GM12864 (cell line): ENCODE measurements at regions not wholly inside any gene's neighbourhood (a gene's known extent, or its start where the extent isn't known, plus 50 kb on each side); places are given as distances from the start of the nearest gene placed in this dataset.
"Not testable (repeated sequence)": the region's sequence is repeated elsewhere in the genome, so short reads cannot be mapped to it uniquely, and the experiment has no call there.

ENCODE experiments used
- DNase-seq: peaks from one replicate; pipeline ENCODE4 v3.0.0-alpha.2; 2011; ENCODE audit warnings: low read depth
- H3K4me3 ChIP-seq: 2 replicates; pipeline ENCODE4 v1.5.1; 2011; ENCODE audit warnings: mild to moderate bottlenecking, low read depth, low read length, control low read depth
- TF ChIP-seq, protein P1 (sequence below): IDR thresholded peaks from 2 replicates; pipeline ENCODE4 v1.5.1; 2011; ENCODE audit warnings: low read depth, mild to moderate bottlenecking, moderate library complexity, low read length, control low read depth, inconsistent platforms; ENCODE audit errors: missing control alignments

DNA sequence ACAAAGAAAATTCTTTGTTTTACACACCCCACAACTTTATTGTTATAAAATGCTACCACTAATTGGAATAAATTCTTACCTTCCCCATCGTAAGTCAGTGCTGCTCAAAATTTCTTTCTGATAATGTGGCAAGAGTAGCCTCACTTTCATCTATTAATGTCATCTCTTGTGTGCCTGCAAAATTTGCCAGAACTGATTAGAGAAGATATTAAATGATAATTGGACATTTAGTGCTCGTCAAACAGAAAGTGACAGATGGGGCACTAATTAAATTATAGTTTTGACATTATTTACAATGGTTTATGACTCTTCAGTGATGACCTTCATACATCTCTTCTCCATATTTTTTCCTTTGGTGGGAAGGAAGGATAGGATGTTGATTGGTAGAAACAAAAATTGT lies 690.9 kb downstream of the NXPH1 start:
- DNase-seq, result no peak
- TF ChIP-seq, protein P1, sequence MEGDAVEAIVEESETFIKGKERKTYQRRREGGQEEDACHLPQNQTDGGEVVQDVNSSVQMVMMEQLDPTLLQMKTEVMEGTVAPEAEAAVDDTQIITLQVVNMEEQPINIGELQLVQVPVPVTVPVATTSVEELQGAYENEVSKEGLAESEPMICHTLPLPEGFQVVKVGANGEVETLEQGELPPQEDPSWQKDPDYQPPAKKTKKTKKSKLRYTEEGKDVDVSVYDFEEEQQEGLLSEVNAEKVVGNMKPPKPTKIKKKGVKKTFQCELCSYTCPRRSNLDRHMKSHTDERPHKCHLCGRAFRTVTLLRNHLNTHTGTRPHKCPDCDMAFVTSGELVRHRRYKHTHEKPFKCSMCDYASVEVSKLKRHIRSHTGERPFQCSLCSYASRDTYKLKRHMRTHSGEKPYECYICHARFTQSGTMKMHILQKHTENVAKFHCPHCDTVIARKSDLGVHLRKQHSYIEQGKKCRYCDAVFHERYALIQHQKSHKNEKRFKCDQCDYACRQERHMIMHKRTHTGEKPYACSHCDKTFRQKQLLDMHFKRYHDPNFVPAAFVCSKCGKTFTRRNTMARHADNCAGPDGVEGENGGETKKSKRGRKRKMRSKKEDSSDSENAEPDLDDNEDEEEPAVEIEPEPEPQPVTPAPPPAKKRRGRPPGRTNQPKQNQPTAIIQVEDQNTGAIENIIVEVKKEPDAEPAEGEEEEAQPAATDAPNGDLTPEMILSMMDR, result no peak
- no peak overlapping the region for H3K4me3 ChIP-seq

DNA sequence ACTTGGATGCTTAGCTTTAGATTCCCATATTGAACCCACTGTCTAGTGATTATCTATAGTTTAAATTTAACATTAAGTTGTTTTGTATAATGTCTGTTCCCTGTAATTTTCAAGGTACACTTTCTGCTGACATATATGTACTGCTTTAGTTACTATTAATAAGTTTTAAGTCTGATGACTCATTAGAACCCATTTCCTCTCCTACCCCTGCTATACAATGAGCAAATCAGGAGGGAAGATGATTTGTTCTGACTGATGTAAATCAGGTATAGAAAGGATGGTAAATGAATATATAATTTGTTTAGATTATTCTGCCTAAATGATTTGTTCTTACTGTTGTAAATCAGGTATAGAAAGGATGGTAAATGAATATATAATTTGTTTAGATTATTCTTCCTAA lies 691.8 kb downstream of the NXPH1 start:
- TF ChIP-seq, protein P1, result no peak
- H3K4me3 ChIP-seq, result no peak overlapping the region
- no peak for DNase-seq

DNA sequence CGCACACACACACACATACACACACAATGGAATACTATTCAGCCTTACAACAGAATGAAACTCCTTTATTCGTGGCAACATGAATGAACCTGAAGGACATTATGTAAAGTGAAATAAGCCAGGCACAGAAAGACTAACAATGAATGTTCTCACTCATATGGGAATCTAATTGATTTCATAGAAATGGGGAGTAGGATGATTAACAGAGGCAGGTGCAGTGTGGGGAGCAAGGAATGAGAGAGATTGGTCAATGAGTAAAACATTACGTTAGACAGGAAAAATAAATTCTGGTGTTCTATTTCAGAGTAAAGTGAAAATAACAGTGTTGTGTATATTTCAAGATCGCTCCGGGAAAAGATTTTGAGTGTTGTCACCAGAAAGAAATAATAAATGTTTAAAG lies 694.5 kb downstream of the NXPH1 start:
- DNase-seq, result no peak
- TF ChIP-seq, protein P1, result no peak
- no peak overlapping the region for H3K4me3 ChIP-seq

DNA sequence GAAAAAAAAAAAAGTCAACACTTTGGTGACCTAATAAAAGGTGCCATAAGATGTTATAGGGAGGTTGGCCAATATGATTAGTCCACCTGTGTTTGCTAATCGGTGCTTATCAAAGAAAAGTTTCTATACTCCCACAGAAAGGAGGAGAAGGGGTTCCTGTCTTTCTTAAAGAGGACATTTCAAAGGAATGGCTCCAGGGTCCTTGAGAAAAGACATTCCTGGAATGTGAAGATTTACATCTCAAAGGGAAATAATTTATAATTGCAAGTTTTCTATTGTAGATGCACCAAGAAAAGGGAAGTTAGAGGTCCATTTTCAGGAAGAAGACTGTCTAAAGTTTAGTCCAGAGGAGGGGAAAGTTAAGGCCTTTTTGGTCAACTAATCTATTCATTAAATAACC lies 715.3 kb downstream of the NXPH1 start:
- H3K4me3 ChIP-seq, result no peak overlapping the region
- TF ChIP-seq, protein P1, result no peak
- no peak for DNase-seq

DNA sequence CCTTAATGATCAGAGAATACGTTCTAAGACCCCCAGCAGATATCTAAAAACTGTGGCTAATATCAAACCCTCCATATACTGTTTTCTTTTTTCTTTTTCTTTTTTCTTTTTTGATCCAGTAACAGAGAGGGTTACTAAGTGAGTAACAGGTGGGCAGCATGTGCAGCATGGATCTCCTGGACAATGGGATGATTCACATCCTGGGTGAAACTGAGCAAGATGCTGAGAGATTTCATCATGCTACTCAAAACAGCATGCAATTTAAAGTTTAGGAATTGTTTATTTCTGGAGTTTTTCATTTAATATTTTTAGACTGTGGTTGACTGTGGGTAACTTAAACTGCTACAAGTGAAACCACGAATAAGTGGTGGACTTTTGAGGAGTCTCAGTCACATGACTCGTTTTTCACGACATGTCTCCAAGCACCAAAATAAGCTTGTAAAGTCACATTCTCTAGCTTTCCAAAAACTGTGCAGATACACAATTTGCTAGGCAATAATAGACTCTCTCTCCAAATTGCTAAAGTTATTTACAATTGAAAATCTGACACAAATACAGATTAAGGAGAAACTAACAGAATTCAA lies 716.2 kb downstream of the NXPH1 start:
- TF ChIP-seq, protein P1, result no peak
- DNase-seq, result no peak

DNA sequence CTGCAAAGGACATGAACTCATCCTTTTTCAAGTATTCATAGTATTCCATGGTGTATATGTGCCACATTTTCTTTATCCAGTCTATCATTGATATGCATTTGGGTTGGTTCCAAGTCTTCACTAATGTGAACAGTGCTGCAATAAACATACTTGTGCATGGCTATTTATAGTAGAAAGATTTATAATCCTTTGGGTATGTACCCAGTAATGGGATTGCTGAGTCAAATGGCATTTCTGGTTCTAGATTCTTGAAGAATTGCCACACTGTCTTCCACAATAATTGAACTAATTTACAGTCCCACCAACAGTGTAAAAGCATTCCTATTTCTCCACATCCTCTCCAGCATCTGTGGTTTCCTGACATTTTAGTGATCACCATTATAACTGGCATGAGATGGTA lies 730.3 kb downstream of the NXPH1 start:
- H3K4me3 ChIP-seq, DNase-seq: not testable (repeated sequence)

More for the DNA sequence above, 716.2 kb downstream of the NXPH1 start:
- no peak overlapping the region for H3K4me3 ChIP-seq

DNA sequence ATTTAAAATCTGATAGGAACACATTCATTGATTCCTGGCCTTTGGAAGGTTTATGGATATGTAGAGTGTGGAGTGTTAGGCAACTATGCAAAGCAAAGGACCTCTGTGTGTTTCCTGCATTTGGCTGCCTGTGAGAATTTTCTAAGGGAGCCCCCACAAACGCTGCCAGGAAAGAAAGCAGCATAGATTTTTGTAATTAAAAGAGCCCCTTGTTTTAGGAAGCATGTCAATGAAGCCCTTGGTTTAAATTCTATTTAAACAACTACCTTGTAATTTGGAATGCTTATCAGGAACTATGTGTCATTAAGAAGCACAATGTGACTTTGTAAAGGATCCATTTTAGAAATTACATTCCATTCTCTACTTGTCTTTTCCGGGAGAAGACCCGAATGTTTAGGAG lies 742.5 kb downstream of the NXPH1 start:
- no peak for DNase-seq

More for the DNA sequence above, 742.5 kb downstream of the NXPH1 start:
- TF ChIP-seq, protein P1, result no peak
- no peak overlapping the region for H3K4me3 ChIP-seq
